Type B pancreatic cell (in vitro differentiated cells): ENCODE measurements at regions not wholly inside any gene's neighbourhood (a gene's known extent, or its start where the extent isn't known, plus 50 kb on each side); places are given as distances from the start of the nearest gene placed in this dataset.

ENCODE experiments used
- DNase-seq: peaks from one replicate; pipeline ENCODE4 v3.0.0; 2021; ENCODE audit warnings: mixed read lengths; ENCODE audit not compliant: unreplicated experiment; ENCODE audit errors: extremely low spot score
- H3K27ac Mint-ChIP-seq: 2 replicates; pipeline ENCODE4 v1.8.0; 2021; ENCODE audit warnings: mild to moderate bottlenecking, mixed read lengths
- H3K27me3 Mint-ChIP-seq: 2 replicates; pipeline ENCODE4 v1.8.0; 2021; ENCODE audit warnings: mixed read lengths
- H3K36me3 Mint-ChIP-seq: 2 replicates; pipeline ENCODE4 v1.8.0; 2021; ENCODE audit warnings: mixed read lengths
- H3K4me1 Mint-ChIP-seq: one replicate; pipeline ENCODE4 v1.8.0; 2021; ENCODE audit warnings: mixed read lengths; ENCODE audit not compliant: unreplicated experiment
- H3K4me3 Mint-ChIP-seq: 2 replicates; pipeline ENCODE4 v1.8.0; 2021; ENCODE audit warnings: mild to moderate bottlenecking, mixed read lengths
- H3K9me3 Mint-ChIP-seq: 2 replicates; pipeline ENCODE4 v1.8.0; 2021; ENCODE audit warnings: mixed read lengths
- CTCF ChIP-seq: fragments of 200-600 bp; sonication (generic); conservative IDR thresholded peaks from 2 replicates; pipeline ENCODE4 v1.5.0; 2021; ENCODE audit warnings: antibody characterized with exemption, mild to moderate bottlenecking

- H3K9me3 Mint-ChIP-seq = no peaks in the 10 kb centered on the region
- H3K36me3 Mint-ChIP-seq = no peaks in the 10 kb centered on the region
- DNase-seq = peak; percentile 42
- no peak overlapping the region for H3K4me3 Mint-ChIP-seq
- no peak overlapping the region for H3K27ac Mint-ChIP-seq
- H3K27me3 Mint-ChIP-seq = peaks cover 27% of the 10 kb centered on the region
- H3K4me1 Mint-ChIP-seq = no peaks in the 10 kb centered on the region
- TF ChIP-seq CTCF = no peak
Observed at GRCh38 chr10:130746311-130746710, 565.2 kb downstream of the TCERG1L start.

- no peaks in the 10 kb centered on the region for H3K36me3 Mint-ChIP-seq
- no peak for TF ChIP-seq CTCF
- no peak overlapping the region for H3K27ac Mint-ChIP-seq
- no peaks in the 10 kb centered on the region for H3K4me1 Mint-ChIP-seq
- H3K27me3 Mint-ChIP-seq = peaks cover 33% of the 10 kb centered on the region
- H3K4me3 Mint-ChIP-seq = no peak overlapping the region
- DNase-seq = peak; percentile 20
- no peaks in the 10 kb centered on the region for H3K9me3 Mint-ChIP-seq
Observed at GRCh38 chr10:130747356-130747755, 564.2 kb downstream of the TCERG1L start.

- Mint-ChIP-seq H3K4me1 (no peaks in the 10 kb centered on the region), H3K27me3 (peaks cover 33% of the 10 kb centered on the region), H3K9me3 (no peaks in the 10 kb centered on the region), H3K4me3 (no peak overlapping the region), H3K27ac (no peak overlapping the region), H3K36me3 (no peaks in the 10 kb centered on the region)
- DNase-seq = peak; percentile 22
- no peak for TF ChIP-seq CTCF
Observed at GRCh38 chr10:130747946-130748345, 563.6 kb downstream of the TCERG1L start.

- DNase-seq = peak; percentile 49
- no peak for TF ChIP-seq CTCF
- Mint-ChIP-seq H3K9me3 (no peaks in the 10 kb centered on the region), H3K27ac (no peak overlapping the region), H3K27me3 (peaks cover 33% of the 10 kb centered on the region), H3K4me1 (no peaks in the 10 kb centered on the region), H3K36me3 (no peaks in the 10 kb centered on the region), H3K4me3 (no peak overlapping the region)
Observed at GRCh38 chr10:130748409-130749057, 563.0 kb downstream of the TCERG1L start.

GRCh38 chr10:130749911-130750310 is 561.6 kb downstream of the TCERG1L start:
- H3K36me3 Mint-ChIP-seq = no peaks in the 10 kb centered on the region
- H3K9me3 Mint-ChIP-seq = no peaks in the 10 kb centered on the region
- H3K4me1 Mint-ChIP-seq = no peaks in the 10 kb centered on the region
- no peak for TF ChIP-seq CTCF
- peak; percentile 42 for DNase-seq
- H3K27me3 Mint-ChIP-seq = peaks cover 26% of the 10 kb centered on the region
- H3K27ac Mint-ChIP-seq = no peak overlapping the region
- H3K4me3 Mint-ChIP-seq = no peak overlapping the region
